Head of caudate nucleus (tissue), 42 donors: ENCODE measurements at regions not wholly inside any gene's neighbourhood (a gene's known extent, or its start where the extent isn't known, plus 50 kb on each side); places are given as distances from the start of the nearest gene placed in this dataset.

Source experiments
- DNase-seq, 42 donors: peaks; one replicate each; pipeline versions ENCODE4 v3.0.0 to v3.0.0-alpha.2; 2020 to 2021; ENCODE audit warnings: mixed read lengths in 7 of 42
- intact Hi-C: fragments of 100-400 bp; cut with DNase I; formaldehyde crosslinking; loops from one replicate; pipeline ENCODE4 v1.15.0; 2022

GRCh38 chr5:29382780-29383179, 1810.7 kb upstream of the CDH6 start:
- intact Hi-C loops = no loop called here
- DNase-seq = no peak

DNA sequence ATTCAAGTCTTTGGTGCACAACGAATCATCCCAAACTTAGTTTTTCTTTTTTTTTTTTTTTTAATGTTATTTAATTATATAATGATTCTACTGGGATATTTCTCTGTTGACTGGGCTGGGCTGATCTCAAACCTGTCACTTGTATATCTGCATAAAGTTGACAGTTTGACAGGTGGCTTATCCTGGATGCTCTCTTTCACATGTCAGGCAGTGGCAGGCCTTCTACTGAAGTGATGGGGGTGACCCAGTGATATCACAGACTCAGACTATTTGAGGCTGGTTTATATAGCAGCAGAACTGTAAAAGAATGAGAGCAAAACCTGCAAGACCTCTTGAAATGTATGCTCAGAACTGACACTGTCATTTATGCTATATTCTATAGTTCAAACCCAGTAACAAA, 1813.5 kb upstream of the CDH6 start:
- intact Hi-C loops = no loop called here
- DNase-seq = no peak

GRCh38 chr5:29379619-29380018, 1813.9 kb upstream of the CDH6 start:
- intact Hi-C loops = no loop called here
- no peak for DNase-seq

GRCh38 chr5:29378104-29378503, 1815.4 kb upstream of the CDH6 start:
- no peak for DNase-seq
- intact Hi-C loops = no loop called here

DNA sequence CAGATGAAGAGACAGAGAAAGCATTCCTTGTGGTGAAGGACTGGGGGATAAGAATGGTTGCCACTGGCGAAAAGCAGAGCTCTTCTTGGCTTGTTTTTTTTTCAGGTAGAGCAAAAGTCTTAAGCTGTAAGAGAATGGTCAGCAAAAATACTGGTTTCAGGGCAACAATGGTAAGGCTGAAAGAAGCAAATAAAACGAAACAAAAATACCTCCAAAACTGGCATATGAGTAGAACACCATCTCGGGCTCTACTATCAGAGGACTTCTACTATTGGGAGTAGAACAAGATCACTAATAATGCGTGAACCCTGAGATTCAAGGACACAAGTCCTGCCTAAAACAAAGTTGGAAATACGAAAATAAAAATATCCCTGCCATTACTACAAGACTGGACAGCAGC, 1823.2 kb upstream of the CDH6 start:
- no peak for DNase-seq
- intact Hi-C loops = no loop called here

DNA sequence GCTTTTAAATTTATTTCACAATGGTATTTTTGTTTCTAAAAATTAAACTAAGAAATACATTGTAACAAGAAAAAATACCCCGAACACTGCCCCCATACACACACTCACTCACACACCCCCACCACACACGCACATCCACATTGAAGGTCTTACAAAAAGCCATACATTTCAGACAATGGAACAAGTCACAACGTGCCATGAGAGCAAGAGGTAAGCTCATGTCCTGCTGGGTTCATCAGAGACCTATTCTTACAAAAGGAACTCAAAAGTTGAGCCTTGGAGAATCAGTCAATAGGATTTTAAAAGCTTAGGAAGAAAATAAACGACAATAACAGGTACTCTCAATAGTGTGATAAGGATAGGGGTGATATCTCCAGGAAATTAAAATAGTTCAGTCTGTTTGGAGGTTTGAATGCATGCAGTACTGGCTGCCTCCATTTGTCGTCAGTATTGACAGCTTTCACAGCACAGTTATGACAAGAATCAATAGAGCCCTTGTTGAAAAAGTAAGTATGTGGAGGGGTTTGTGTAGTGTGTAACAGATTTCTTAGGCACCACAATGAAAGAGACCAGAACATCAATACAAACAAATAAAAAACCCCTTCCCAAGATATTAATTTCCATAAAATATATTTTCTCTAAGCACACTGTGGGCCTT, 1826.2 kb upstream of the CDH6 start:
- DNase-seq = peak in 4 of 42 donors; percentile 5 to 45 (median 22)
- intact Hi-C loops = no loop called here

DNA sequence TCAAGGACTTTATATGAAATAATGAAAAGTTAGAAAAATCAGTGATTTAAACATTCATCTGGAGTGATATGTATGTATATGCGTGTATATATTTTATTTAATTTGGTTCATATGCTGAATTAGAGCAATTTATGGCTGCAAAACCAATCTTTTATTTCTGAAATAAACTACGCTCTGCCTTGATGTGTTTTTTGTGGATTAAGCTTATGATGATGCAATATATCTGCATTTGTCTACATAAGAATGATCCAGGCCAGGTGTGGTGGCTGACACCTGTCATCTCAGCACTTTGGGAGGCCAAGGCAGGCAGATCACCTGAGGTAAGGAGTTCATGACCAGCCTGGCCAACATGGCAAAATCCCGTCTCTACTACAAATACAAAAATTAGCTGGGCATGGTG, 1842.3 kb upstream of the CDH6 start:
- intact Hi-C loops = no loop called here
- DNase-seq = no peak

- no peak for DNase-seq
- intact Hi-C loops = no loop called here
Observed at GRCh38 chr5:29337030-29337429, 1856.5 kb upstream of the CDH6 start.

- DNase-seq = no peak
- intact Hi-C loops = no loop called here
Observed at GRCh38 chr5:29321591-29321990, 1871.9 kb upstream of the CDH6 start.

DNA sequence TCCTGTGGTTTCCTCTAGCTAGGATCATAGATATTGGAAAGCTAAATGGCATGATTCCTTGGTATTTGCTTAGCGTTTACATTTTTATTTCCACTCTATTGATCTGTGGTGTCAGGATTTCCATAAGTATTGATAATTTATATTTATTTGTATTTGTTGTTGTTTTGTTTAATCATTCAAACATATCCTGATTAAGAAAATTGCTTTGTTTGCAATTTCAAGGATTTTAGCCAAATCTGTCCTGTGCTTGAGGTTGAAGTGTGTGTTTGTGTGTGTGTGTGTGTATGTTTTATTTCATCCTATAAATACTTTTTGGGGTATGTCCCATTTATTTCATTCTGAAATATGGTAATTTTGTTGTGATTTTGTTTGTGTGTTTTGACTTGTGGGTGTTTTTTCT, 1884.1 kb upstream of the CDH6 start:
- intact Hi-C loops = no loop called here

GRCh38 chr5:29307478-29307877, 1886.0 kb upstream of the CDH6 start:
- intact Hi-C loops = no loop called here

More for the DNA sequence above, 1884.1 kb upstream of the CDH6 start:
- DNase-seq = no peak

DNA sequence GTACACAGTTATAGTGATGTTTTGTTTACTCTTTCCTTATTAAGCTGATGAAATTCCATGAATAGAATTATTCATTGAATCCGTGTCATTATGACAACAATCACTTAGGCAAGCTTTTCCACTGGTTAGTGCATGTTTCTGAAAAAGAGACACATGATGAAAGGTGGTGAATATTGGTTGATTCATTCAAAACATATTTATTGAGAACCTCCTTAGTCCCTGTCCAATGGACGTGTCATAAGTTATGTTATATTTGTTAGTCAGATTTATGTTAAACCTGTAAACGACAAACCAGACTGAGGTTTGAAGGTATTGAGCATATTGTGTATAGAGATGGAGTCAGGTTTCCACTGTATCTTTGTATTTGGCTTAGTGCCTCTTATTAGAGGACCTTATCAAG, 1888.9 kb upstream of the CDH6 start:
- intact Hi-C loops = no loop called here
- no peak for DNase-seq

More at GRCh38 chr5:29307478-29307877, 1886.0 kb upstream of the CDH6 start:
- DNase-seq = no peak

DNA sequence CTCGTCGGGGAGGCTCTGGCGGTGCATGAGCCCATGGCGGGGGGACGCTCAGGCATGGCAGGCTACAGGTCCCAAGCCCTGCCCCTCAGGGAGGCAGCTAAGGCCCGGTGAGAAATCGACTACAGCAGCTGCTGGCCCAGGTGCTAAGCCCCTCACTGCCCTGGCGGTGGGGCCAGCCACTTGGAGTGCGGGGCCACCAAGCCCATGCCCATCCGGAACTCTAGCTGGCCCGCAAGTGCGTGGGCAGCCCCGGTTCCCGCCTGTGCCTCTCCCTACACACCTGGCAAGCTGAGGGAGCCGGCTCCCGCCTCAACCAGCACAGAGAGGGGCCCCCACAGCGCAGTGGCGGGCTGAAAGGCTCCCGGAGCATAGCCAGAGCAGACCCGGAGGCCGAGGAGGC, 1896.9 kb upstream of the CDH6 start:
- DNase-seq = no peak
- intact Hi-C loops = no loop called here

DNA sequence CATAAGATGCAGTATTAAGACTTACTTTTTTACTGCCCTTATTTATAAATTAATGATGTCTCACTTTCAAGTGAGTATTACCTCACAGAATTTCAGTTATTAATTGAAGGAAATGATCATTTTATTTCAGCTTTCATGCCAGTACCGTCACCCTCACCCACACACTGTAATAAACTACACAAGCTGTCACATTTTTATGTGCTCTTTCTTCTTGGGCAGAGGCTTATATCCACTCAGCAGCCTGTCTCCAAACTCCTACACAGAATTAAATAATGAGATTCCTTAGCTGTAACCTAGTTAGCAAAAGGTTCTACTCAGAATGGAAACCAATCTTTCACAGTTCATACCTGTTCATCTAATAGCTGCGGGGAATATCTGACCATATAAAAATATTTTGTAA, 1915.8 kb upstream of the CDH6 start:
- intact Hi-C loops = no loop called here
- DNase-seq = peak in 8 of 42 donors; percentile 9 to 61 (median 14)

- DNase-seq = no peak
- intact Hi-C loops = no loop called here
Observed at GRCh38 chr5:29276371-29276770, 1917.1 kb upstream of the CDH6 start.

- intact Hi-C loops = no loop called here
- no peak for DNase-seq
Observed at GRCh38 chr5:29263915-29264351, 1929.6 kb upstream of the CDH6 start.

GRCh38 chr5:29262339-29263123, 1931.0 kb upstream of the CDH6 start:
- DNase-seq = no peak
- intact Hi-C loops = no loop called here

GRCh38 chr5:29261213-29261612, 1932.3 kb upstream of the CDH6 start:
- intact Hi-C loops = no loop called here
- no peak for DNase-seq

GRCh38 chr5:29252390-29252789, 1941.1 kb upstream of the CDH6 start:
- intact Hi-C loops = no loop called here
- no peak for DNase-seq

DNA sequence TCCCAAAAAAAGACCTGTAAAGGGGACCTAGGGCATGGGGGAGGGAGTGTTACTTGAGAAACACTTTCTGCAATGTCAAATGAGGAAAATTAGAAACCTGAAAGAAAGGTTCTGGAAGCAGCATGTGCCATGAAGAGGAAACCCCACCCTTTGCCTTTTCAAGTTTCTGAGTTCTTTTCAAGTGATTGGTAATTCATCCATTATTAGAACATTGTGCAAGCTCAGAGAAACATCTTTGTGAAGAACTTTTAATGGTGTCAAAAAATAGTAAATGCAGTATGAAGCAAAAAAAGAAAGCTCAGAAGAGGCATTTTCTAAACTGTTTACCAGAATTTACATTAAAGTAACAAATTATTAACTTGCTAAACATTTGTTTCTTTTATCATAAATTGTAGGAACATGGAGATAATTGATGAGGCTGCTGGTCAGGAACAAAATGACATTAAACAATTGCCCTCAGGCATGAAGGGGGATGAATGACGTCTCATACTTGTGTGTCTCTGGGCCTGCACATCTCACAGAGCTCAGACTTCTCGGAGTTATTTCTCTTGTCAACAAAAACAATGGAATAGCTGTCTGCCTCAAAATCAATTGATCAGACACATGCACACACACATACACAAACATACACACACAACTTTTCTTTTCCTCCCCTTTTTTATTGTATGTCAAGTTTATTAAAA, 1946.0 kb upstream of the CDH6 start:
- DNase-seq = no peak
- intact Hi-C loops = no loop called here
